ENCODE measurements at regions not wholly inside any gene's neighbourhood (a gene's known extent, or its start where the extent isn't known, plus 50 kb on each side); places are given as distances from the start of the nearest gene placed in this dataset.
A peak's percentile ranks its signal among the peaks of the same experiment; 100 is the strongest.

- Histone ChIP-seq H3K4me3 (no peak overlapping the region), H2AFZ (peak overlapping the region; percentile 64; the same call in 1 of the 2 replicates), H3K79me2 (replicated peaks; ENCODE audit: insufficient read depth) (no peaks in the 10 kb centered on the region), H3K36me3 (ENCODE audit: insufficient read depth) (no peaks in the 10 kb centered on the region), H3K27ac (ENCODE audit: low read depth) (no peak overlapping the region), H3K27me3 (ENCODE audit: insufficient read depth) (no peaks in the 10 kb centered on the region), H3F3A (replicated peaks; ENCODE audit: low read depth) (no peaks in the 10 kb centered on the region), H3K4me2 (no peak overlapping the region), H3K4me1 (ENCODE audit: insufficient read depth) (peaks cover 20% of the 10 kb centered on the region; the same call in 1 of the 2 replicates), H3K9me2 (ENCODE audit: insufficient read depth) (peaks cover 17% of the 10 kb centered on the region), H4K20me1 (replicated peaks; ENCODE audit: insufficient read depth) (no peaks in the 10 kb centered on the region)
- H3K36me3 Mint-ChIP-seq (ENCODE audit: low read depth): no peaks in the 10 kb centered on the region
- no peaks in the 10 kb centered on the region for H3K9me3 Mint-ChIP-seq
- H3K4me1 Mint-ChIP-seq: peaks cover 14% of the 10 kb centered on the region
- DNase-seq (ENCODE audit: low spot score) (no peak), ATAC-seq (no peak)
- TF ChIP-seq STAT1 (IDR thresholded peaks at IDR 0.05; ENCODE audit: unreplicated experiment) (no peak), ZNF462 (CRISPR knock-in tag; IDR thresholded peaks at IDR 0.05) (no peak), REST (IDR thresholded peaks at IDR 0.05; ENCODE audit: unreplicated experiment) (no peak), ZNF331 (CRISPR knock-in tag; IDR thresholded peaks at IDR 0.05; ENCODE audit: low read depth) (no peak), EZH2phosphoT487 (IDR thresholded peaks at IDR 0.05; ENCODE audit: unreplicated experiment) (no peak), EZH2 (IDR thresholded peaks at IDR 0.05; ENCODE audit: low read depth, unreplicated experiment) (no peak), NANOG (IDR thresholded peaks at IDR 0.05; ENCODE audit: borderline replicate concordance) (no peak), POLR2AphosphoS5 (IDR thresholded peaks at IDR 0.05; ENCODE audit: low read depth) (no peak), JUNB (IDR thresholded peaks at IDR 0.05; ENCODE audit: unreplicated experiment) (no peak), CTCF (conservative IDR thresholded peaks at IDR 0.05; ENCODE audit: low read depth in 2 of 2) (no peak)
- H3K4me3 Mint-ChIP-seq: no peak overlapping the region
- H3K27ac Mint-ChIP-seq: no peak overlapping the region
- H3K27me3 Mint-ChIP-seq (ENCODE audit: insufficient read depth, low read depth, poor library complexity): peaks cover 2% of the 10 kb centered on the region
Measured at GRCh38 chr5:81835814-81836367, 85.0 kb upstream of the SSBP2 start.

Data from GM23338 (cell line).